UCSD-AML1 (cell line): ENCODE measurements at regions not wholly inside any gene's neighbourhood (a gene's known extent, or its start where the extent isn't known, plus 50 kb on each side); places are given as distances from the start of the nearest gene placed in this dataset.
"Not testable (repeated sequence)": the region's sequence is repeated elsewhere in the genome, so short reads cannot be mapped to it uniquely, and the experiment has no call there.

Experiments used
- DNase-seq: peaks from one replicate; lab custom pipeline; 2025; ENCODE audit not compliant: unreplicated experiment; lab: John Stamatoyannopoulos, UW

DNA sequence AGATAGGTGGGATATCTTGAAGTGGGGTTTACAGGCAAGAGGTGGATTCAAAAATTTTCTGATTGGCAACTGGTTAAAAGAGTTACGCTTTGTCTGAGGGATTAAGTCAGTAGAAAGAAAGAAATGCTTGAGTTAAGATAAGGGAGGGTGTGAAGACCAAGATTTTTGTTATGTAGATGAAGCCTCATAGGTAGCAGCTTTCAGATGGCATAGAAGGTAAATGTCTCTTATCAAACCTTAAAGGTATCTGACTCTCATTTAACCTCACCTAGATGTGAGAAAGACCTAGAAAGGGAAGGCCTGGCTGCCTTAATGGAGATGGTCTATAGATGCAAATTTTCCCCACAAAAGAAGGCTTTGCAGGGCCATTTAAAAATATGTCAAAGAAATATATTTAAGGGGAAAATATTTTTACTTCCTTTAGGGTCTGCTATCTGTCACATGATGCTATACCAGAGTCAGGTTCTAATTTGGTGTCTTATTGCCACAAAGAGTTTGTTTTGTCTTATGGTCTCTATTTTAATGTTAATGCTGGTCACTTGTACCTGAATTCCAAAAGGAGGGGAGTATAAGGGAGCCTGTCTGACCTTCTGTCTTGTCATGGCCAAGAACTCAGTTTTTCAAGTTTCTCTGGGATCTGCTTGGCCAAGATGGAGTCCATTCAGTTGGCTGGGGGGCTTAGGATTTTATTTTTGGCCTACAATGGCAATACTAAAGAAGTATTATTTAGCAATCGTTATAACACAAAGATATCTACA is 699.1 kb upstream of the AMOT start:
- DNase-seq = no peak

DNA sequence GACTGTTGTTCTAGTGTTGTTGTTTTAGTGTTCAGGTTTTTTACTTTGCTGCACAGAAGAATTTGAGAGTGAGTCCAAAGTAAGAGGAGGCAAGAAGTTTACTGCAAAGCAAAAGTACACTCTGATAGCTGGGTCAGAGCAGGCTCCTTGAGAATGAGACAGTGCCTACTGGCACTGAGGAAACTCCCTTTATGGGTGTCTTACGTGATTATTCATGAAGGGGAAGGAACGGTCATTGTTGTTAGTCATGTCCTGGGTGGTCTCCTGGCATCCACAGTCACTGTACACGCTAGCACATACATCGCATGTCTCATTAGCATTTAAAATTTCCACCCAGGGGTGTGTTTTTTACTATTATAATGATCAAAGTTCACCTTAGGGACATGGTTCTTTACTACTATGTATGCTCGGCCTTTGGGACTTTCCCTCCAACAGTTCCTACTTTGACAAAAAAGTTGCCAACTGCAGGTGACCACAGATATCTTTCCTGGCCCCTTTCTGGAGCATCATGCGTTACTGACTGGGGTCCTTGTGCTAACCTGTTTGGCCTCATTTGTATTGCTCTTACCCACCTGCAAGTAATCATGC is 688.9 kb upstream of the AMOT start:
- no peak for DNase-seq

DNA sequence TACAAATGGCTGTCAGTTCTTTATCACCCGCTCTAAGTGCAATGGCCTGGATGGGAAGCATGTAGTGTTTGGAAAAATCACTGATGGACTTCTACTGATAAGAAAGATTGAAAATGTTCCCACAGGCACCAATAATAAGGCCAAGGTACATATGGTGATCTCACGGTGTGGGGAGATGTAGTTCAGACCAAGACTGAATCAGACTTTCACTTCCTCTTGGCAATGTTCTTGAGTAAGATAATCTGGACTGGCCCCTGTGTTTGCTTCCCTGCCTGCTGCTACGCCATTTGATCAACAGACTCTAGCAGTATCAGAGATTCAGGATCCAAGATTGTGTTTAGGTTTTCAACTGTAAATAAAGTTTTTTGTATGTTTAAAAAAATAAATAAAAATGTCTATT is 682.2 kb upstream of the AMOT start:
- no peak for DNase-seq

DNA sequence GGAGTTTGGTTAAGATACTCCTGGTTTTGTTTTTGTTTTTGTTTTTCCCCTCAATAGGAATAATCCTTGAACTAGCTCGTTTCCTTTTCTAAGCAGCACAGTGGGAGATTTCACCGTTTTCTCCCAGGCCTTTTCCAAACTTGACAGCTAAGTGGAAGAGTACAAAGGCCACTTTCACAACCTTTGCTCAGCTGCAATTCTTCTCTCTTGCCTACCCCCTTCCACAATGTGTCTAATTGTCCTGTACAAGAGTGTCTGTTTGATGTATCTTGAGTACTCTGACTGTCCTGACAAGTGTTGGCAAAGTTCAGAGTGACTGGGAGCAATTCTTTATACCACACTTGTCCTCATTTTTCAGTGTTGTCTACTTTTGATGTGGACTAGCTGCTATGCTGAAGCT is 674.3 kb upstream of the AMOT start:
- DNase-seq = no peak

DNA sequence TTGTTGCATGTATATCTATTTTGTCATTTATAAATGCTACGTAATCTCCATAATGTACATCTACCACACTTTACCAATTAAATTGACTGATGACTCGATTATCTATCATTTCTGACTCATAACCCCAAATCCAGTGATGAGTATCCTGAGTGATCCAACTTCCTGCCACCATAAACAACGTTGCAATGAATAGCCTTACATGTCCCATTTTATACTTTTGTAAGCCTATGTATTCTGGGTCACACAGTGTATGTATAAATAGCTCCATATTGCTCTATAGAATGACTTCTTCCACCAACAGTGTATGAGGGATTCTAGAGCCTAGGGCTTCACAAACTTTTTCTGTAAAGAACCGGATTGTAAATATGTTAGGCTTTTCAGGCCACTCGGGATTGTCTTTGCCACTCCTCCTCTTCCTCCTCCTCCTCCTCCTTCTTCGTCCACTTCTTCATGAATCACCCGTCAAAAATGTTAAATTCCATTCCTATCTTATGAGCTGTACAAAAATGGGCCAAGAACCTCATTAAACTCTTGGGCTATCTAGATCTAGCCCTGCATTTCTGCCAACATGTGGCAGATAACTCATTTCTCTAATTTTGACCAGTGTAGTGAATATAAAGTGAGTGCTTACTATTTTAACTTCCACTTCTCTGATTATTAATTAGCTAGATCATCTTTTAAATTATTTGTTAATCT is 672.2 kb upstream of the AMOT start:
- DNase-seq = no peak

DNA sequence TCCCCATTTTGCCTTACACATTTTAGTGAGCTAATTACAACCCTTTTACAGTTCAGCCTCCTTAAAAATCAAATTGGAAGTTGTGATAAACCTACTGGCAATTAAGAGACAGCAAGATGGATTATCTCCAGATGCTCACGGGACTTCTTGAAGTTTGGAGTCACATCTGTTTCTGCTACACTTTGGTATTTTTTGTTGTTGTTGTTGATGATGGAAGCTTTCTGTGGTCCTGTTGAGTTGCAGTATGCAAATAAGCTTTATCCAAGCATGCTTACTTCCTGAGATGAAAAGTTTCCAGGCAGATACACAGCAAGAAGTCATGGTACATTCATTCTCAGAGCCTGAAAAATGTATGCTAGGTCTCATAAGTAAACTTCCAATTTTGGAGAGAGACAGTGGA is 670.0 kb upstream of the AMOT start:
- DNase-seq = no peak

DNA sequence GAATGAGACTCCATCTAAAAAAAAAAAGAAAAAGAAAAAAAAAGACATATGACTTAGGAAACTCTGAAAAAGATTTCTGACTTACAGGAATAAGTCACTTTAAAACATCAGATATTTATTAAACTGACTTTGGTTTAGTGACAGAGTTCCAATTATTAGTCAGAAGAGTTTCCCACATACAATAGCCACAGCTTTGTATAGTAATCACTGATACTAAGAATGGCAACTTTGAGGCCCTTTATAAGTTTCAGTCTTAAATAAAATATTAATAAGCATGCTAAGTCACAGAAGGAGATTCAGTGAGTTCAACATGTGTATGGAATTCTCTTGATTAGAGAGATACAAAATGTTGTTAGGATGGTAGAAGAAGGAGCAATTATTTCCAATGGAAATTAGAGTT is 652.3 kb upstream of the AMOT start:
- DNase-seq = no peak

DNA sequence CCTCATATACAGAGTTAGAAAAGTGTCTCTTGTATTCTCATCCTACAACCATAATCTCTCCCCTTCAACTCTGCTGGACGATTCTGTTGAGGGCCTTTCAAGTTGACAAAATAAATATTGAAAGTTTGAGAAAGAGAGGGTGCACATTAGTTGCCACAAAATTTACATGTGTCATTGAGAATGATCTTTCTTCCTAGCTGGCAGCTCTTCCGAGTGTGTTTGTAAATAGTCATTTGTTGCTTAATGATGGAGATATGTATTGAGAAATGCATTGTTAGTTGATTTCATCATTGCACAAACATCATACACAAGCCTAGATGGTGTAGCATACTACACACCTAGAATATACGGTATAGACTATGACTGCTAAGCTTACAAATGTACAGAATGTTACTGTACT is 632.8 kb upstream of the AMOT start:
- DNase-seq = no peak

DNA sequence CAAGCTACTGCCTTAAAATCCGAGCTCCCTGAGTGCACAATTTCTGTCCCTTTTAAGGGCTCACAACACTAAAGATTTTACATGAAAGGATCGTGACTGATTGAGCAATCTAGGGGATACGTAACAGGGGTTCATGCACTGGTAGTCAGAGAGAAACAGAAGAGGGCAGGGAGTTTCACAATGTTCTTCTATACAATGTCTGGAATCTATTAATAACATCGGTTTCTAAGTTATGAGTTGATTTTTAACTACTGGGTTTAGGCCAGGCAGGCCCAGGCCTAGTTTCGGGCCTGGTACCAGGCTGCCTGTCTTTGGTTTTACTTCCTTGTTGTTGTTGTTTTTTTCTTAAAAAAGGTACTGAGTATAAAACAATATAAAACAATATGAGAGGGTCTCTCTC is 632.4 kb upstream of the AMOT start:
- not testable (repeated sequence) for DNase-seq

DNA sequence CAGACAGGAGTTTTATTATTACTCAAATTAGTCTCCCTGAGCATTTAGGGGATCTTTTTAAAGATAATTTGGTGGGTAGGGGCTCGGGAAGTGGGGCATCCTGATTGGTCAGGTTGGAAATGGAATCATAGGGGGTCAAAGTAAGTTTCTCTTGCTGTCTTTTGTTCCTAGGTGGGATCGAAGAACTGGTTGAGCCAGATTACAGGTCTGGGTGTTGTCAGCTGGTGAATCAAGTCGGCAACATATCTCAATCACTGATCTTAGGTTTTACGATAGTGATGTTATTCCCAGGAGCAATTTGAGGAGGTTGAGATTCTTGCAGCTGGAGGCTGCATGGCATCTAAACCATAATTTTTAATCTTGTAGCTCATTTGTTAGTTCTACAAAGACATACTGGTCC is 629.5 kb upstream of the AMOT start:
- DNase-seq = no peak

DNA sequence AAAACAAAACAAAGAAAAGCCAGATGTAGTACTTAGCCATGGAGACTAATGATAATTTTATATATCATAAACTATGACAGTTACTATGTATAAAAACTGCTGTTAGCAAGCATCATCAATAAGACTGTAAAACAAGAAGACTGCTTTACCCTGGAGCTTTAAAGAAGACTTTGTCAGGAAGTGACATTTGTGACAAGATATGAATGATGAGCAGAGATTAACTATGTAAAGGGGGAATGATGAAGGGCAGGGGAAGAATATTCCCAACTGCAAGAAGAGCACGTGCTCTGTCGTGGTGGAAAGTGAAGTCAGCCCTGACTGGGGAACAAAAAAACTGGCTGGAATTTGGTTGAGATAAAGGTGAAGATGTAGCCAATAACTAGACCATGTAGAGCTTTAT is 617.1 kb upstream of the AMOT start:
- no peak for DNase-seq

DNA sequence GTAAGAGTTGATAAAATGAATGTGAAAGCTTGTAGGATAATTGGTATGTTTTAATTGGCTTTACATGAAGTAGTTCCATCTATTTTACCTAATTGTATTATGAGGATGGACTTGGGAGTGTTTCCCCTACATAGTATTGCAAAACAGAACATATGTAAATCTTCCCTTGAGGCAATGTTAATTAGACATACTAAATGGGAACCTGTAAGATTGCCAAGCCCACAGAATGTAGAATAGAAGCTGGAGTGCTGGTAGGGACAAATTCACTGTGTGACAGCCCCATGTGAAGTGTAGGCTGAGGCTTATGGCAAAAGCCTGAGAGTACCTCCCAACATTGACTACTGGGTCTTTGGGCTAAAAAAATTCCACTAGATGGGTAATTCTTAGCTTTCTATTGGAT is 615.0 kb upstream of the AMOT start:
- DNase-seq = no peak

DNA sequence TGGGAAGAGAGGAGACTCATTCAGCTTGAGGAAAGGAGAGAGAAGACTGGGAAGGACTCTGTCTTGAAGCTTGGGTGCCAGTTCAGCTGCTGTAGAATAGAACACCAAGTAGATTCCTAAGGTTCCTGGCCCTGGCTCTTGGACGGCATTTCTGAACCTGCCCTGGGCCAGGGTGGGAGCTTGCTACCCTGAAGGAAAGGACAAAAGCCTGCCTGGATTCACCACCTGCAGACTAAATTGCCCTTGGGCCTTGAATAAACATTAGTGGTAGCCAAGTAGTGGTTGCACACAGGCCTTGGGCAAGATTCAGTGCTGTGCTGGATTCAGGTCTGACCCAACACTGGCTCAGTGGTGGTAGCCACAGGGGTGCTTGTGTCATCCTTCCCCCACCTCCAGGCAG is 588.4 kb upstream of the AMOT start:
- DNase-seq = no peak

DNA sequence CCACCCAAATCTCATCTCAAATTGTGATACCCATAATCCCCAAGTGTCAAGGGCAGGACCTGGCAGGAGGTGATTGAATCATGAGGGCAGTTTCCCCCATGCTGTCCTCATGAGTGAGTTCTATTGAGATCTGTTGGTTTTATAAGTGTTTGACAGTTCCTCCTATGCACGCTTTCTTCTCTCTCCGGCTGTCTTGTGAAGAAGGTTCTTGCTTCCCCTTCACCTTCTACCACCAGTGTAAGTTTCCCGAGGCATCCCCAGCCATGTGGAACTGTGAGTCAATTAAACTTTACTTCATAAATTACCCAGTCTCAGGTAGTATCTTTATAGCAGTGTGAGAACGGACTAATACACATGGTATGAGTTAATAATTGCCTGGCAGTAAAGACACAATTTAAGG is 581.7 kb upstream of the AMOT start:
- no peak for DNase-seq

DNA sequence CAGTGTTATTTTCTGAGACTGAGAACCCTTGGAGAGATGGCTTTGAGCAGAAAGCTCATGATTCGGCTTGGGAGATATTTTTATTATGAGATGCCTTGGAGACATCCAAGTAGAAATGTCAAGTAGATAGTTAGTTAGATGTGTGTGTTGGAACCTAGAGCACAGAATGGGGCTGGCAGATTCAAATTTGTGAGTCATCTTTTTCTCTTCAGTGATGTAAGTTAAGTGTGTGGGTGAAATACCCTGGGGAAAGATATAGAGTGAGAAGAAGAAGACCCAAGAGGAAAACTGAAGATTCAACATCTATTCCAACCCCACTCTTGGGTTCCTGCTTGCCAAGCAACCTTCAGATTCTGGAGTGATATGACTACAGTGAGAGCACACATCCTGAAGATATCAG is 580.8 kb upstream of the AMOT start:
- DNase-seq = no peak

DNA sequence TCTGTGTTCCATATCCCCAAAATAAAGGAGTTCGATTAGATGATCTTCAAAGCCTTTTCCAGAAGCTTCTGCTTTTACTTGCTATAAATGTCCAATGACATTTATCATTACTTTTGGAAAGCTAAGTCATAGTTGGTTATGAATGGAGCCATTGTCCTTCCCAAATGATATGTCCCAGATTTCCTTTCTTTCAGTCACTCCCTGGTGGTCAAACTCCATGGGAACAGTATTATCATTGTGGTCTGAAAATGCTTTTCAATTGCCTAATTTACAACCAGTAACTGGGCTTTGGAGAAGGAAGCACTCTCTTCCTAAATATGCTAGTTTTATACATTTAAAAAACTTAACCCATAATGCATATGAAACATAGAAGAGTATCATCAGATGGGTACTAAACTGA is 571.5 kb upstream of the AMOT start:
- no peak for DNase-seq

DNA sequence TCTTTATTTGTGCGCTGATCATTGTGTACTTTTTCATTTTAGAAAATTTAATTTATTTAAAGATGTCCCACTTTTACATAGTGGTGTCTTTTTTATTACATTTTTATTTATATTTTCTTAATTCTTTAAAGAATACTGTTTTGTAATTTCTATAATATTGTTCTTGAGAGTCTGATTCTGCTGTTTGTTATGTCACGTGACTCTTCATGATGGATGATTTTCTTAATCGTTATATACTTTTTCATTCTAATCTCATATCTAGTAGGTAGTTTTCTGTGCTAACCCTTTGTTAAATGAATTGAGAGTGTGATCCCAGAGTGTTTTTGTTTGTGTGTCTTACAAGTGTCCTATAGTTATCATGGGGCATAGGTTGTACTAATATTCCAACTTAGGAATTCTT is 568.2 kb upstream of the AMOT start:
- no peak for DNase-seq

DNA sequence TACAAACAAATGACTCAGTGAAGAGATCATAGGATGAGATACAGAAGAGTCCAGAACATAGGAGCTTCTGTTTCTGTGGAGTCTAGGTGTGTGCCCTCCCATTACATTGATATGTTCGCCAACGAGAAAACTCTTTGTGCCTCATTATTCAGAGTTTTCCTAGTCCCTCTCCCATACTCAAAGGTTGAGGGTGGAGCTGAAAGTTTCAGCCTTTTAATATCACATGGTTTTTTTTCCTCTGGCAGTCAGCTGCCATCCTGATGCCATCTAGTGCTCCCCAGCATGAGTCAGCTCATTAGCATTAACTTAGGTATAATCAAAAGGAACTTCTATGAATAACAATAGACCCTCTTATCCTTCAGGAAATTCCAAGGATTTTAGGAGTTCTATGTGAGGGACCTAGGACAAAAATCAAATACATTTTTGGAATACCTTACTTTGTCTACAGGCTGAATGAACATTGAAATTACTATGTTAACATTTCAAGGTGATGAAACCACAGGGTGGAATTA is 559.6 kb upstream of the AMOT start:
- DNase-seq = no peak

DNA sequence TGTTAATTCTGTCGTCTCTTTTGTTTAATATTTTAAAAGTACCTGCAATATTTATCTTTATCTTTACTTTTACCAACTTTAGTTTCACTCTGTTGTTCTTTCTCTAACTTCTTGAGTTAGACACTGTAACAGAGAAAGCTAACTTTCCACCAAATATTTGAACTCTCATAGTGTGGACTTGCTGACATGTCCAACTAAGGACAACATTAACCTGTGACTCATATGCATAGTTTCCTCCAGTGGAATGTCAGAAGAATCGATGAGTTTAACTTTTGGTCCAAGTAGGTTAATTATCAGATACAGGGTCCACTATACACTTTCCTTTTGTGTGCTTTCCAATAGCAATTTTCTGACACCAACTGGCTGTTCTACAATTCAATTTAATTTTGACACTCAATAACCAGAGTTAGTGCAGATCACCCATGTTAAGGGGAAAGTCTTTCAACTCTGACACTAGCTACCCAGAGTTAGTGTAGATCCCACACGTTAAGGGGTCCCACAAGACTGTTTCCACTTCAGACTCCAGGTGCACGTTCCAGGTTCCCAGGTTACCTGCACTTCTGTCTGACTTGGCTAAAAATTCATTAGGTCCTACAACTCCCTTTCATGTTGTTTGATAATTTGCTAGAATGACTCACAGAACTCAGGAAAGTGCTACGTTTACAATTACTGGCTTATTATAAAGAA is 559.0 kb upstream of the AMOT start:
- no peak for DNase-seq

DNA sequence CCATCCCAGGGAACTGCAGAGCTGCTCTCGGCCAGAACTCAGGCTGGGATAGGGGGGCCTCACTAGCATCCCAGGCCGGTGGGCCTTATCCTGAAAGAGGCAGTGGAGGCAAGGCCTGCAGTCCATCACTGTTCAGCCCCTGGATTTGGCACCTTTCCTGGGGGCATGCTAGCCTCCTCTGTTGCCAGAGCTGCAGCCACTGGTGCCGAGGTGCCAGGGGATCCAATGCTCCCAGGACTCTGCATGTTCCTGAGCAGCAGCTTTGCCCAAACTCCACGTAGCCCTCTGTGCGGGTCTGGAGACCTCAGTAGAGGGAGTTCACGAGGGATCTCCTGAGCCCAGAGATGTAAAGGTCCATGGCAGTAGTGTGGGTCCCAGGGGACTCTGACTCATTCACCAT is 551.7 kb upstream of the AMOT start:
- DNase-seq = no peak

DNA sequence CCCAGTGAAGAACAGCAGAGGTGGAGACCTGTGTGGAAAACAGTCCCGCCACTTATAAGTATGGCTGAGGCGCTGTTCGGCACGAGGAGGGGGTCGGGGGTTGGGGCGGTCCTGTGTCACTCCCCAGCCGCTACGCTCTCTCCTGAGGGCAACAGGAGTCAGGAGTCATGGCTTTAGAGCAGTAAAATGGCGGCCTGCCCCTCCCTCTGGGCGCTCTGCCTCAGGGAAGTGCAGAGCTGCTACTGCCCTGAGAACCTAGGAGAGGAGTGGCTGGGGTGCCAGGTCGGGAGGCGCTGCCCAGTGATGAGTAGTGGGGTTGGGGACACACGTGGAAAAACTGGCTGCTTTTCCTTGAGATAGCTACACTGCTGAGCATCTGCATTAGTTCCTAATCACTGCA is 551.2 kb upstream of the AMOT start:
- no peak for DNase-seq

DNA sequence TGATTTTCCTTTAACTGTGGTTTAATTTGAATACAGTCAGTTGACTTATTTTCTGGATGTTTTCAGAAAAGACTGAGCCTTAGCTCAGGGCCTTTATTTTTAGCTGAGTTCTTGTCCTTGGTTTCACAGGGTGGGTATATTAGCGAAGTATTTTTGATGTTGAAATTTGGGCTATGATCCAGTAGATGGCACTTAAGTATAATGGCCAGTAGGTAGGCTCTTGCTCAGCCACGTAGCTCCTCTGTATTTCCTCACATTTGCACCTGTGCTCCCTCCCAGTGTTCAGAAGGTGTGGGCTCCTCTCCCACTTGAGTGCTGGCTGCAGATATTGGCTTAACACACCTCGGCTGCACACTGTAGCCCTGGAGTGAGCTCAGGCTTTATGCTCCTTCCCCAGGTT is 549.9 kb upstream of the AMOT start:
- DNase-seq = no peak
